ENCODE measurements at regions not wholly inside any gene's neighbourhood (a gene's known extent, or its start where the extent isn't known, plus 50 kb on each side); places are given as distances from the start of the nearest gene placed in this dataset.

- Histone ChIP-seq H3K4me3 (ENCODE audit: low read length) (no peak overlapping the region), H3K4me1 (ENCODE audit: control insufficient read depth, insufficient read depth, low read length) (no peaks in the 10 kb centered on the region), H3K27me3 (ENCODE audit: control insufficient read depth, insufficient read depth) (peaks cover 2% of the 10 kb centered on the region), H3K27ac (ENCODE audit: low read length) (no peak overlapping the region), H3K9me3 (ENCODE audit: control insufficient read depth, low read length) (no peaks in the 10 kb centered on the region)
- intact Hi-C loops (cut with DNase I), result no loop called here
- DNase-seq (no peak), ATAC-seq (no peak)
- 85% methylated on average over 3 of the region's 3 CpGs for WGBS
Measured at GRCh38 chr4:182150645-182151044, 92.6 kb upstream of the TENM3 start.

- H3K4me1 ChIP-seq (ENCODE audit: control insufficient read depth, insufficient read depth, low read length), result no peaks in the 10 kb centered on the region
- WGBS, result 87% methylated on average over 1 of the region's 1 CpG
- H3K4me3 ChIP-seq (ENCODE audit: low read length), result no peak overlapping the region
- ATAC-seq (no peak), DNase-seq (no peak)
- intact Hi-C loops (cut with DNase I), result no loop called here
- no peak overlapping the region for H3K27ac ChIP-seq (ENCODE audit: low read length)
- no peaks in the 10 kb centered on the region for H3K27me3 ChIP-seq (ENCODE audit: control insufficient read depth, insufficient read depth)
- no peaks in the 10 kb centered on the region for H3K9me3 ChIP-seq (ENCODE audit: control insufficient read depth, low read length)
Measured at GRCh38 chr4:182155806-182156205, 87.4 kb upstream of the TENM3 start.

- Histone ChIP-seq H3K27ac (ENCODE audit: low read length) (no peak overlapping the region), H3K4me3 (ENCODE audit: low read length) (no peak overlapping the region), H3K4me1 (ENCODE audit: control insufficient read depth, insufficient read depth, low read length) (no peaks in the 10 kb centered on the region), H3K27me3 (ENCODE audit: control insufficient read depth, insufficient read depth) (no peaks in the 10 kb centered on the region), H3K9me3 (ENCODE audit: control insufficient read depth, low read length) (no peaks in the 10 kb centered on the region)
- intact Hi-C loops (cut with DNase I), result no loop called here
- 77% methylated on average over 8 of the region's 8 CpGs for WGBS
- ATAC-seq (no peak), DNase-seq (no peak)
Measured at GRCh38 chr4:182163180-182163579, 80.0 kb upstream of the TENM3 start.

GRCh38 chr4:182169572-182169971 lies 73.6 kb upstream of the TENM3 start:
- Histone ChIP-seq H3K27me3 (ENCODE audit: control insufficient read depth, insufficient read depth) (no peaks in the 10 kb centered on the region), H3K4me3 (ENCODE audit: low read length) (no peak overlapping the region), H3K9me3 (ENCODE audit: control insufficient read depth, low read length) (no peaks in the 10 kb centered on the region), H3K4me1 (ENCODE audit: control insufficient read depth, insufficient read depth, low read length) (no peaks in the 10 kb centered on the region), H3K27ac (ENCODE audit: low read length) (no peak overlapping the region)
- no peak for DNase-seq
- intact Hi-C loops (cut with DNase I), result no loop called here
- no peak for ATAC-seq
- WGBS, result 72% methylated on average over 5 of the region's 5 CpGs

- ATAC-seq (no peak), DNase-seq (no peak)
- 83% methylated on average over 3 of the region's 3 CpGs for WGBS
- Histone ChIP-seq H3K4me1 (ENCODE audit: control insufficient read depth, insufficient read depth, low read length) (no peaks in the 10 kb centered on the region), H3K27me3 (ENCODE audit: control insufficient read depth, insufficient read depth) (no peaks in the 10 kb centered on the region), H3K9me3 (ENCODE audit: control insufficient read depth, low read length) (no peaks in the 10 kb centered on the region), H3K4me3 (ENCODE audit: low read length) (no peak overlapping the region), H3K27ac (ENCODE audit: low read length) (no peak overlapping the region)
- intact Hi-C loops (cut with DNase I), result no loop called here
Measured at GRCh38 chr4:182169987-182170386, 73.2 kb upstream of the TENM3 start.

- H3K27ac ChIP-seq (ENCODE audit: low read length), result no peak overlapping the region
- no peaks in the 10 kb centered on the region for H3K27me3 ChIP-seq (ENCODE audit: control insufficient read depth, insufficient read depth)
- no peak overlapping the region for H3K4me3 ChIP-seq (ENCODE audit: low read length)
- intact Hi-C loops (cut with DNase I), result no loop called here
- ATAC-seq (no peak), DNase-seq (no peak)
- H3K9me3 ChIP-seq (ENCODE audit: control insufficient read depth, low read length), result no peaks in the 10 kb centered on the region
- H3K4me1 ChIP-seq (ENCODE audit: control insufficient read depth, insufficient read depth, low read length), result no peaks in the 10 kb centered on the region
- WGBS, result 89% methylated on average over 3 of the region's 3 CpGs
Measured at GRCh38 chr4:182170417-182170935, 72.7 kb upstream of the TENM3 start.

GRCh38 chr4:182174979-182175378 lies 68.2 kb upstream of the TENM3 start:
- intact Hi-C loops (cut with DNase I), result no loop called here
- Histone ChIP-seq H3K27ac (ENCODE audit: low read length) (no peak overlapping the region), H3K9me3 (ENCODE audit: control insufficient read depth, low read length) (no peaks in the 10 kb centered on the region), H3K27me3 (ENCODE audit: control insufficient read depth, insufficient read depth) (no peaks in the 10 kb centered on the region), H3K4me3 (ENCODE audit: low read length) (no peak overlapping the region), H3K4me1 (ENCODE audit: control insufficient read depth, insufficient read depth, low read length) (no peaks in the 10 kb centered on the region)
- ATAC-seq (no peak), DNase-seq (no peak)
- WGBS, result 89% methylated on average over 1 of the region's 1 CpG

- 84% methylated on average over 19 of the region's 19 CpGs for WGBS
- Histone ChIP-seq H3K9me3 (ENCODE audit: control insufficient read depth, low read length) (no peaks in the 10 kb centered on the region), H3K4me1 (ENCODE audit: control insufficient read depth, insufficient read depth, low read length) (no peaks in the 10 kb centered on the region), H3K27me3 (ENCODE audit: control insufficient read depth, insufficient read depth) (no peaks in the 10 kb centered on the region), H3K27ac (ENCODE audit: low read length) (no peak overlapping the region), H3K4me3 (ENCODE audit: low read length) (no peak overlapping the region)
- ATAC-seq, result no peak
- DNase-seq, result no peak
- intact Hi-C loops (cut with DNase I), result no loop called here
Measured at GRCh38 chr4:182175788-182176519, 67.2 kb upstream of the TENM3 start.

- no peak for DNase-seq
- intact Hi-C loops (cut with DNase I), result no loop called here
- WGBS, result 81% methylated on average over 6 of the region's 6 CpGs
- no peak for ATAC-seq
- no peak overlapping the region for H3K4me3 ChIP-seq (ENCODE audit: low read length)
- no peaks in the 10 kb centered on the region for H3K27me3 ChIP-seq (ENCODE audit: control insufficient read depth, insufficient read depth)
- H3K9me3 ChIP-seq (ENCODE audit: control insufficient read depth, low read length), result no peaks in the 10 kb centered on the region
- no peak overlapping the region for H3K27ac ChIP-seq (ENCODE audit: low read length)
- no peaks in the 10 kb centered on the region for H3K4me1 ChIP-seq (ENCODE audit: control insufficient read depth, insufficient read depth, low read length)
Measured at GRCh38 chr4:182177166-182177565, 66.0 kb upstream of the TENM3 start.

GRCh38 chr4:182179105-182179504 lies 64.1 kb upstream of the TENM3 start:
- H3K9me3 ChIP-seq (ENCODE audit: control insufficient read depth, low read length), result no peaks in the 10 kb centered on the region
- DNase-seq (no peak), ATAC-seq (no peak)
- no peaks in the 10 kb centered on the region for H3K4me1 ChIP-seq (ENCODE audit: control insufficient read depth, insufficient read depth, low read length)
- 80% methylated on average over 1 of the region's 1 CpG for WGBS
- H3K27ac ChIP-seq (ENCODE audit: low read length), result no peak overlapping the region
- no peak overlapping the region for H3K4me3 ChIP-seq (ENCODE audit: low read length)
- intact Hi-C loops (cut with DNase I), result no loop called here
- H3K27me3 ChIP-seq (ENCODE audit: control insufficient read depth, insufficient read depth), result no peaks in the 10 kb centered on the region

GRCh38 chr4:182179751-182180150 lies 63.5 kb upstream of the TENM3 start:
- Histone ChIP-seq H3K4me1 (ENCODE audit: control insufficient read depth, insufficient read depth, low read length) (no peaks in the 10 kb centered on the region), H3K4me3 (ENCODE audit: low read length) (no peak overlapping the region), H3K27ac (ENCODE audit: low read length) (no peak overlapping the region), H3K9me3 (ENCODE audit: control insufficient read depth, low read length) (no peaks in the 10 kb centered on the region), H3K27me3 (ENCODE audit: control insufficient read depth, insufficient read depth) (no peaks in the 10 kb centered on the region)
- DNase-seq, result no peak
- intact Hi-C loops (cut with DNase I), result no loop called here
- no peak for ATAC-seq
- 70% methylated on average over 1 of the region's 1 CpG for WGBS

- Histone ChIP-seq H3K27ac (ENCODE audit: low read length) (no peak overlapping the region), H3K4me1 (ENCODE audit: control insufficient read depth, insufficient read depth, low read length) (no peaks in the 10 kb centered on the region), H3K4me3 (ENCODE audit: low read length) (no peak overlapping the region), H3K27me3 (ENCODE audit: control insufficient read depth, insufficient read depth) (no peaks in the 10 kb centered on the region), H3K9me3 (ENCODE audit: control insufficient read depth, low read length) (no peaks in the 10 kb centered on the region)
- DNase-seq (no peak), ATAC-seq (no peak)
- WGBS, result 79% methylated on average over 6 of the region's 6 CpGs
- intact Hi-C loops (cut with DNase I), result no loop called here
Measured at GRCh38 chr4:182185491-182185890, 57.7 kb upstream of the TENM3 start.
